PFSK-1 (cell line): ENCODE measurements at regions not wholly inside any gene's neighbourhood (a gene's known extent, or its start where the extent isn't known, plus 50 kb on each side); places are given as distances from the start of the nearest gene placed in this dataset.

Experiments used
- FOXP2 ChIP-seq: optimal IDR thresholded peaks from 2 replicates; pipeline ENCODE3; 2011; ENCODE audit warnings: borderline replicate concordance, control low read depth, inconsistent platforms; ENCODE audit not compliant: insufficient read depth; ENCODE audit errors: extremely low read length, extremely low read depth
- POLR2AphosphoS5 ChIP-seq: IDR thresholded peaks from 2 replicates; pipeline ENCODE4 v1.6.1; 2012; ENCODE audit warnings: low read depth, mild to moderate bottlenecking, control low read depth, low read length, moderate library complexity
- SIN3A ChIP-seq: IDR thresholded peaks from 2 replicates; pipeline ENCODE4 v1.6.1; 2012; ENCODE audit warnings: mild to moderate bottlenecking, low read length, moderate library complexity, borderline replicate concordance; ENCODE audit not compliant: insufficient read depth
- TAF1 ChIP-seq: IDR thresholded peaks from 2 replicates; pipeline ENCODE4 v1.6.1; 2012; ENCODE audit warnings: low read length, control low read depth, borderline replicate concordance; ENCODE audit not compliant: insufficient read depth
- TF ChIP-seq, protein P1 (sequence below), 2 experiments: IDR thresholded peaks; 2 replicates each; pipeline versions ENCODE4 v1.6.1 to v1.8.0; 2011 to 2012; ENCODE audit warnings: low read depth in 2 of 2, low read length in 2 of 2, control low read depth in 1 of 2, inconsistent platforms in 1 of 2, mild to moderate bottlenecking in 1 of 2, moderate library complexity in 1 of 2; ENCODE audit not compliant: insufficient read depth in 1 of 2

DNA sequence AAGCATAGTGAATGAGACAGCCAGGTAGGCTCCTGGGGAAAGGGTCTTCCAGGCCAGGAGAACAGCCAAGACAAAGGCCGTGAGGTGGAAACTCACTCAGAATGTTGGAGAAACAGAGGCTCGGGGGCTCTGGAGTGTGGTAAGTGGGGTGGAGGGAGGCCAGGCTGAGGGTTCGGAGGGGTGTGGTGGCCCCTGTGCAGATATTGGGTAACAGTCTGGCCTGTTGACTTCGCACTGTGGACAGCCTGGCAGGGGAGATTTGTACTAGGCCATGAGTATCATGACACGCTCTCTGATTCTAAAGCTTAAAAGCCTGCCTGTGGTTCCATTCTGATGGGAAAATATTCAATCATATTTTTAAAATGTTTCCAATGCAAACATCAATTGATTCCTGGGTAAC, 239.3 kb downstream of the GADD45G start:
- TF ChIP-seq TAF1 (no peak), POLR2AphosphoS5 (no peak), SIN3A (no peak), FOXP2 (no peak)
- TF ChIP-seq, protein P1, sequence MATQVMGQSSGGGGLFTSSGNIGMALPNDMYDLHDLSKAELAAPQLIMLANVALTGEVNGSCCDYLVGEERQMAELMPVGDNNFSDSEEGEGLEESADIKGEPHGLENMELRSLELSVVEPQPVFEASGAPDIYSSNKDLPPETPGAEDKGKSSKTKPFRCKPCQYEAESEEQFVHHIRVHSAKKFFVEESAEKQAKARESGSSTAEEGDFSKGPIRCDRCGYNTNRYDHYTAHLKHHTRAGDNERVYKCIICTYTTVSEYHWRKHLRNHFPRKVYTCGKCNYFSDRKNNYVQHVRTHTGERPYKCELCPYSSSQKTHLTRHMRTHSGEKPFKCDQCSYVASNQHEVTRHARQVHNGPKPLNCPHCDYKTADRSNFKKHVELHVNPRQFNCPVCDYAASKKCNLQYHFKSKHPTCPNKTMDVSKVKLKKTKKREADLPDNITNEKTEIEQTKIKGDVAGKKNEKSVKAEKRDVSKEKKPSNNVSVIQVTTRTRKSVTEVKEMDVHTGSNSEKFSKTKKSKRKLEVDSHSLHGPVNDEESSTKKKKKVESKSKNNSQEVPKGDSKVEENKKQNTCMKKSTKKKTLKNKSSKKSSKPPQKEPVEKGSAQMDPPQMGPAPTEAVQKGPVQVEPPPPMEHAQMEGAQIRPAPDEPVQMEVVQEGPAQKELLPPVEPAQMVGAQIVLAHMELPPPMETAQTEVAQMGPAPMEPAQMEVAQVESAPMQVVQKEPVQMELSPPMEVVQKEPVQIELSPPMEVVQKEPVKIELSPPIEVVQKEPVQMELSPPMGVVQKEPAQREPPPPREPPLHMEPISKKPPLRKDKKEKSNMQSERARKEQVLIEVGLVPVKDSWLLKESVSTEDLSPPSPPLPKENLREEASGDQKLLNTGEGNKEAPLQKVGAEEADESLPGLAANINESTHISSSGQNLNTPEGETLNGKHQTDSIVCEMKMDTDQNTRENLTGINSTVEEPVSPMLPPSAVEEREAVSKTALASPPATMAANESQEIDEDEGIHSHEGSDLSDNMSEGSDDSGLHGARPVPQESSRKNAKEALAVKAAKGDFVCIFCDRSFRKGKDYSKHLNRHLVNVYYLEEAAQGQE (IDR thresholded peaks at IDR 0.05; ENCODE audit: insufficient read depth in 1 of 2, low read depth in 2 of 2, low read length in 2 of 2), result no peak

DNA sequence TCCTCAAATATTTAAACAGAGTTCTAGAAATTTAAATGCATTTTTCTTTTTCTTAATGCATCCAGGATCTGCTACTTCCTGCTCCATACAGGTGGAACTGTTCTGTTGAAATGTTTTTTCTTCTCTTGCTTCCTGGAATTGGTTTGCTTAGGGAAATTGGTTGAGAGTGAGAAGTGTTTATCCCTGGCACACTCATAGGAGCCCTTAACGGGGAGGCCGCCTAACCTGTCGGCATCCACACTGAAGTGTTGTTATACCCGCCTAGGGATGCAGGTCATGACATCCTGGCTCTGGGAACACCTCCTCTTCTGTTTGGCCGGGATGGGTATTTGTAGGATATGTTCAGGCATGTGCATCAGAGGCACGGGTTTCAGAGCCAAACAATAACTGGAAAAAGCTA, 239.7 kb downstream of the GADD45G start:
- TF ChIP-seq SIN3A (no peak), FOXP2 (no peak), POLR2AphosphoS5 (no peak), TAF1 (no peak)
- TF ChIP-seq, protein P1 (IDR thresholded peaks at IDR 0.05; ENCODE audit: insufficient read depth in 1 of 2, low read depth in 2 of 2, low read length in 2 of 2), result no peak

DNA sequence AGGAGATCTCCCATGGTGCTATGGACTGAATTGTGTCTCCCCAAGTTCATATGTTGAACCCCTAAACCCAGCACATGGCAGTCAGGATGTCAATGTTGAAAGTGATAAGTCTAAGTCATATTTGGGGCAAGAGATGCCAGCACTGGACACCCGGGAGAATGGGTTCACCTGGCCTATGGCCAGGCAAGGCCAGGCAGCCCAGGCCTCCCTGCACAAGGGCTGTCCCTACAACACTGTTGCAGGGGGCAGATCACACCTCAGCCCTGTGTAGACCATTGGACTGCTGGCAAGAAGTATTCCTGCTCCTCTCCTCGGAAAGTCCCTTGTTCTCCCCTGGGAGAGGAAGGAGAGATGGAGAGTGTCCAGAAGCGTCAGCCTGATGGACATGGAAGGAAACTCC, 240.5 kb downstream of the GADD45G start:
- TF ChIP-seq POLR2AphosphoS5 (no peak), SIN3A (no peak), FOXP2 (no peak), TAF1 (no peak)
- TF ChIP-seq, protein P1 (IDR thresholded peaks at IDR 0.05; ENCODE audit: insufficient read depth in 1 of 2, low read depth in 2 of 2, low read length in 2 of 2), result no peak

DNA sequence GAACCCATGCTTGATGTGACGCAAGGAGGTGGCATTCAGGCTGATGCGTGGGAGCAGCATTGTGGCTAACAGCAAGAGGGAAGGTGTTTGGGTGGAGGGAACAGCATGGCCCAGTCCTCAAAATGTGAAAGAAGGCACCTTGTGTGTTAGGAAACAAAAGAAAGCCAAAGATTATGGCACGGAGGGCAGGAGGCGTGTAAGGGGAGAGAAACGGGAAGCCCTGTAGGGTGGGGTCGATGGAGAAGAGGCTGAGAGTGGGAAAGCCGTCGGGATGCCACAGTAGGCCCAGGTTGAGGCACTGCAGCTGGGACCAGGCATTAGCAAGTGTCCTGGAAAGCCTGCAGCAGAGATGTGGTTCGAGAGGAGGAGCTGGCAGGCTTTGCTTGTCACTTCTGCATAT, 241.1 kb downstream of the GADD45G start:
- TF ChIP-seq FOXP2, result no peak
- TF ChIP-seq TAF1, result no peak
- TF ChIP-seq, protein P1 (IDR thresholded peaks at IDR 0.05; ENCODE audit: insufficient read depth in 1 of 2, low read depth in 2 of 2, low read length in 2 of 2), result no peak
- no peak for TF ChIP-seq POLR2AphosphoS5
- no peak for TF ChIP-seq SIN3A

DNA sequence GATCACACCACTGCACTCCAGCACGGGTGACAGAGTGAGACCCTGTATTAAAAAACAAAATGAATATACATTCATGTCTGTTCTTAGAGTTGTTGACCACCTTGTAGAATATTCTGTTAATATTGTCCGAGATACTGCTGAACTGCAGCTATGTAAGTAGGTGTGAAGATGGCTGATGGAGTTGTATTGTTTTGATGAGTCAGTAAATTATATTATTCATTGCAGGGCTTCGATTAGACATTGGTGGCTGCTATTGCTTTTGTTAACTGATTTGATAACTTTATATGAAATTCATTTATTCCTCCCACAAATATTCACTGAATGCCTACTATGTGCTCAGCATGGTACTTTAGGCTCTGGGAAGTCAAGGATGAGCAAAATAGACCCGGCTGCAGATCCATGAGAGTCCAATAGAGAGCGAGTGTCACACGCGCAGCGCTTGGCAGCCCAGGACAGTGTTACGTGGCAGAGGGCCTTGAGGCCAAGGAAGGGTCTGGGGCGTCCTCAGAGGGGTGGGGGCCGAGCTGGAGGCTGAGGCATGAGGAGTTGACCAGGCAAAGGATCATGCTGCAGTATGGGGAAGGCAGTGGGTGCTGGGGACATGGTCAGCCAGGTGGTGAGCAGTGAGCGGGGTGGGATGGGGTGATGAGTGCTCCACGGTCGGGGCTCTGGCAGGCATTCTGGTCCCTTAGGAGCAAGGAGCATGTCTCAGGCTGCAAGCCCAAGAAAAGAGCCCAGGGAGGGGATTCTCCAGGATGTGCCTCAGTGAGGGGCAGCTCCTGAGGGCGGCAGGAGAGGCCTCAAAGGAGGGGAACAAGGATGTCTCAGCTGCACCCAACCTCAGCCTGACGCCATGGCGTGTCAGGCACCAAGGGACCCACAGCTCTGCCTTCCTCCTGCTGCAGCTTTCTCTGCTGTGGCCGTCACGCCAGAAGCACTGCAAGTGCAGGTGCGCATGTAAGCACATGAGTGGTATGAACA, 243.5 kb downstream of the GADD45G start:
- TF ChIP-seq SIN3A, result no peak
- no peak for TF ChIP-seq POLR2AphosphoS5
- TF ChIP-seq, protein P1 (IDR thresholded peaks at IDR 0.05; ENCODE audit: insufficient read depth in 1 of 2, low read depth in 2 of 2, low read length in 2 of 2), result no peak
- TF ChIP-seq FOXP2, result no peak
- no peak for TF ChIP-seq TAF1
